ENCODE measurements at regions not wholly inside any gene's neighbourhood (a gene's known extent, or its start where the extent isn't known, plus 50 kb on each side); places are given as distances from the start of the nearest gene placed in this dataset.

GRCh38 chr12:125944446-125944845, 879.2 kb downstream of the AACS start:
- DNase-seq: no peak

GRCh38 chr12:125949471-125949870, 884.2 kb downstream of the AACS start:
- DNase-seq: no peak

DNA sequence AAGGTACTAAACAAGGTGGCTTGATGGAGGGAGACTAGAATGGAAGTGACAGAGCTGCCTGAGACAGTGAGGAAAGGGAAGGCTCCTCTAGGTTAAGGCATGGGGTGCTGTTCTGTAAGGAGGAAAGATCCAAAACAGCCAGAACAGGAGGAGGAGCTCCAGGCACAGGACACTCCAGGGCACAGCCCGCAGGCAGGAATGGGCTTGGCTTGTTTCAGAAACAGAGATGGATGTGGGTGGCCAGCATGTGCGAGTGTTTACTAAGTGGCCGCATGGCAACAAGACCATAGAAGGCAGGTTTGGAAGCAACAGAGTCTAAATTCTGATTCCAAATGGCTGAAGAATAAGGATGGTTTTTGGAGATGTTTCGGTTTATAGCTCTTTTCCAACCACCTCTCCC, 889.1 kb downstream of the AACS start:
- DNase-seq: no peak

DNA sequence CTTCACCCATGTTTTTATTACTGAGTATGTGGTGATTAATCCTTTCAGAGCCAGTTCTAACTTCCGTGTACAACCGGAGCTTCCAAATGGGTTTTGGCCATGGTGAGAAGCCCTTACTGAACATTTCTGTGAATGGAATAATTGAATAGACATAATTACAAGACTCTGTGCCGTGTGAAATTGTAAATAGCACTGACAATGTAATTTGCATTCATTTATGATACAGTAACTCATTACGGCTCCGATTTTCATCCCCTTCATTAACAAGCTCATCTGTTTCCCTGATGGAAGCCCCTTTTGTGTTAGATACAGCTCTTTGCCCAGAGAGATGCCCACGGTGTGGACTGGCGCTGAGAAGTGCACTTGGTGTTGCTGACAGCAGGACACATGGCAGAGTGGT, 891.0 kb downstream of the AACS start:
- no peak for DNase-seq

GRCh38 chr12:125966641-125967040, 901.4 kb downstream of the AACS start:
- no peak for DNase-seq

GRCh38 chr12:125968413-125968812, 903.2 kb downstream of the AACS start:
- DNase-seq: no peak

- DNase-seq: no peak
Observed at GRCh38 chr12:125971981-125972380, 906.7 kb downstream of the AACS start.

- no peak for DNase-seq
Observed at GRCh38 chr12:125978286-125978685, 913.1 kb downstream of the AACS start.

DNA sequence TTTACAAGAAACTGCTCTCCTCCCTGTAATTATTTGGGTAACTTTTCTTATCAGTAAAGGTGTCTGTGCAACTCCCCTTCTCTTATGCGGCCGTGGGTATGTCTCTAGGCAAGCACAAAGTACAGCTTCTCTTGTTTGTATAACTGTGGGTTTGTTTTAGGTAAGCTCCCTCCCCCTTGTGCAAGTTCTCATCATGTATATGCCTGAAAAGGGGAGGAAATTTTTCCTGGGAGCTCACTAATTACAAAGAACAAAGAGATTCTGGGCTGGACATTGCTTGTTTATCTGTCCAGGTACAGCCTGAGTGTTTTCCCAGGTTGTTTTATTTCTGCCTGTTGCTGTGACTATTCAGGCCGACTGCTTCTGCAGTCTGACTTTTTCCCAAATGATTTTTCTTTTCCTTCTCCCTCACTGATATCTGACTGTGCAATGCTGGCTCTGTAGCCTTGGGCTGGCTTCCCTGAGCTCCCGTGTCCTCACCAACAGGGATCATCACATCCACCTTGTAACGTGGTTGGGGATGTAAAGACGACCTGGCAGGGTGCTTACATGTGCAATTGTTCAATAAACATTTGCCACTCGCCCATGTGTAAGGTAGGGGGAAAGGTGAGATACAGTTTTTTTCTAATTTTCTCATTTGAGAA, 916.5 kb downstream of the AACS start:
- DNase-seq: no peak

GRCh38 chr12:125983094-125983783, 918.0 kb downstream of the AACS start:
- peak; percentile 91 for DNase-seq

GRCh38 chr12:125983784-125984500, 918.7 kb downstream of the AACS start:
- peak; percentile 68 for DNase-seq

DNA sequence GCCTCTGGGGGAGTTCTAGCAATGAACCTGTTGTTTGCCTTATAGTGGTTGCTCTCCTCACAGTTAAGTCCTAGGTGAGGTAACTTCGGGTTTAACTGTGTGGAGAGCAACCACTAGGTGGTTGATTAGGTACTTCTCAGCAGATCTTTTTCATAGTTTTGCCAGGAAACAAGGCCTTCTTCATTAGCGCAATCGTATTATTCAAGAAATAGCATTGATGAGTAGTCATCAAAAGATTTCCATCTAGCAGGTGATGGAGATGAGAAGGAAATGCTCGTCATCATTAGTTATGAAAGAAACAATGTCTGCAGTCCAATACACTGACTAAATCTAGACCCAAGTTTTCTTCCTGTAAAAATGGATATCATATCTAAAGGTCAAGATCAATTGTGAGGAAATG, 923.3 kb downstream of the AACS start:
- DNase-seq: no peak

DNA sequence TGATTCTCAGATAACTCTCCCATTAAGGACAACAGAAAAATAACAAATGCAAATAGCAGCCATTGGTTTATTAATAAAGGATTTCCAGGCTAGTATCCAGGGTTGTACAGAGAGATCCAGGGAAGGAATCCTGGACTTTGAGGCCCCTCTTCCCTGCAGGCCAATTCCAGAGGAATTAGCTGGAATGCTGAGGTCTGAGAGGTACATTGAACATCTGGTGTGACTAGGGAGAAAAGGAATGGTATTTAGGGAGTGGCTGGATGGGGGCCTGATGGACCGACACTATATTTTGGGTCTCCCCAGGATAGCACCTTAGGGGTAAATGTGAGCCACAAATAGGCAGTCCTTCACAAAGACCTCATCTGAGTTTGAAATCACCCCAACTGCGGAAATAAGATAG, 924.5 kb downstream of the AACS start:
- DNase-seq: no peak

DNA sequence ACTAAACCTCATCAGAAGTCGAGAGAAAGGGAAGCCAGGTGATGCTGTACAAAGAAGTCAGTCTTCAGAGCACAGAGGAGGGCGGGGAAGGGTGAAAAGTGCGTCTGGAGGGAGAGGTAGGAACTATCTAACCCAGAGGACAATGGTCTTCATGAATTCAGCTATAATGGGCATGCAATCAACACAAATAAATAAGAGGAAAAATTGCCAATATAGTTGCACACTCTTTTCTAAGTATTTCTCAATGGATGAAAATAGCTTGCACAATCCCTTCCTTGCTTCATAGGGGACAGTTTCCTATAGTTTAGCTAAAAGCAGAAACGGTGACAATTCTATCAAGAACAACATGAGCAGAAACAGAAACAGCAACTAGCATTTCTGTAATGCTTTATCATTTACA, 931.2 kb downstream of the AACS start:
- DNase-seq: no peak

DNA sequence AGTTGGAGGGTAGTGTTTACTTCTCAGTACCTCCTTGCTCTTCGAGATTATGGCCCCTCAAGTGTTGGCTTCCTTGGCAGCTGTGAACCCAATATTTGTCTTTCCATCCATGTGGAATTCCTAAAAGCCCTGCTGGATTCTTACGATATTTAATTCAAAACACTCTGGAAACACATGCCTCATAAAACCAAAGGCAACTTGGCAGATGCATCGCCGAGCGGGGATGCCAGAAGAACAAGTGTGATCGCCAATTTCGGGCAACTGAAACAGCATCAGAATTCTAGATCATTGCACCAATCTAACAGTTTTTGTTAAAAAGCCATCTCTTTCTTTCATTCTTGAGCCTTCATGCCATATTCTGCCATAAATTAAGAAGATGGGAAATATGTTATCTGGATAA, 934.4 kb downstream of the AACS start:
- no peak for DNase-seq

GRCh38 chr12:126019385-126019784, 954.1 kb downstream of the AACS start:
- DNase-seq: no peak

- DNase-seq: no peak
Observed at GRCh38 chr12:126021675-126022074, 956.4 kb downstream of the AACS start.

- no peak for DNase-seq
Observed at GRCh38 chr12:126027825-126028224, 962.6 kb downstream of the AACS start.

- no peak for DNase-seq
Observed at GRCh38 chr12:126030573-126030972, 965.3 kb downstream of the AACS start.

DNA sequence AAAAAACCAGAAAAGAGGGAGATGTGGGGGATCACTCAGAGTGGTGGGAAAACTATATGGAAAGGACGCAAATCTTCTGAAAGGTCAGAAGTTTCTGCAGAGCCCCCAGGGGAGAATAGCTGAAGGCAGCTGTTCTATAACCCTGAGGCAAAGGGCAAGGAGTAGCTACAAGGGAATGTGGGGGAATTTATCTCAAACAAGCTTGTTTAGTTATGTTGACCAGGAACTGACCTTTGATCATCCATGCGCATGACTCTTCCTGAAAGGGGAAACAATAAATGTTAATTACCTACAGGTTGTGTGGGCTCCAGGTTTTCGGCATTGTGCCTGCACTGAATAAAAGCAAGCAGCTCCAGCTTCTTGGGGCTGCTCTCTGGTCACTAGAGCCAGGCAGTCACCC, 968.5 kb downstream of the AACS start:
- DNase-seq: no peak

- DNase-seq: no peak
Observed at GRCh38 chr12:126036348-126036747, 971.1 kb downstream of the AACS start.

DNA sequence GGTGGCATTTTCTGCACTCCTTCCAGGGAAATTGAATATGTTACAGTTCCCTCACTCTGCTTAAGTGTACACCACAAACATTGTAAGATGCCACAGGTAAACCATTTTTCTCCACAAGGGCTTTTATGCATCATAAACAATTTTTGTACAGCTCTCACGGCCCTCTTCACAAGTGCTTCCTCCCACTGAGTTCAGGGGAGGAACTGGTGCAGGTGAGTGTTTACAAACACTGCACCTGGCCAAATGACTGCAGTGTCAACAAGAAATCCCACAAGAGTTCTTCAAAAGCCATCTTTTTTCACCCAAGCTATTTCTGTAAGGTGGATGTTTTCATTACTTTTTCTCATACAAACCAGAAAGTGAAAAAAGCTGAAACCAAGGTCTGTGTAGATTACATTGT, 973.2 kb downstream of the AACS start:
- peak; percentile 4 for DNase-seq

DNA sequence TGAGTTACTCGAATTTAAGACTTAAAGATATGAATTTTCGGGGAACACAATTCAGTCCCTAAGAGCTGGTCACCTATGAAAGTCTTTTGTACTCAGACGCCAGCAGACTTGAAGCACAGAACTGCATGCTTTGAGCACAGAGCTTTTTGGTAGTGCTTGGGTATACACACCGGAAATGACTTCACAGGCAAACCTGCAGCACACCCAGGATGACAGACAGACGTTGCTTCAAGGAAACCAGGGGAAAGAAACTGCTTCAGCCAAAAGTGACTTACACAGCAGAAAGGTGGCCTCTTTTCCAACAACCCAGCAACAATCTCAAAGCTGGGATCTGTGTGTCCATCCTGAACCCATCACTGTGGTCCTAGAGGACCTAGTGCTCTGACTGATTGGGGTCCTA, 975.1 kb downstream of the AACS start:
- no peak for DNase-seq

DNA sequence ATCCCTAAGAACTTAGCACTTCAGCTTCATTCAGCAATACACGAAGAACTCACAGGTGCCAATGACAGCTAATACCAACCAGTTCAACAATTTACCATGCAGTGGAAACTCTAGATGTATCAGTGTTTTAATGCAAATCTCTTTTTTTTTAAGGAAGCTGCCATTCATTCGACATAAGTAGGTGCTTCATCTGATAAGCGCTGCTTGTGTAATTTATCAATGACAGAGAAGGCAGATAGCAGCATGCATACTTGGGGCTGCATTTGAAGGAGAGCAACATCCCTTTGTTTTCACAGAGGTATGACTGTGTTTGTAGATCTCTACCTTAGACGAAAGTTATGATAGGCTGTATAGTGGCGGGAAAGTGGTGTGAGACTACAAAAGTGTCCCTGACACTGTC, 977.1 kb downstream of the AACS start:
- no peak for DNase-seq
